Esophagus squamous epithelium (tissue), 4 donors: ENCODE measurements at regions not wholly inside any gene's neighbourhood (a gene's known extent, or its start where the extent isn't known, plus 50 kb on each side); places are given as distances from the start of the nearest gene placed in this dataset.

Experiments used
- POLR2A ChIP-seq, 4 donors: fragments of 450-650 bp; IDR thresholded peaks; one replicate each; pipeline ENCODE4 v1.6.1; 2017; ENCODE audit warnings: antibody characterized with exemption in 4 of 4, mild to moderate bottlenecking in 4 of 4, moderate library complexity in 3 of 4
- TF ChIP-seq, protein P1 (sequence below), 6 experiments: fragments of 450-650 bp in 4 of 6; fragments of 200-600 bp in 2 of 6; sonication (generic) in 2 of 6; IDR thresholded peaks; one replicate each; pipeline ENCODE4 v1.5.1; 2016 to 2019; ENCODE audit warnings: antibody characterized with exemption in 6 of 6, mild to moderate bottlenecking in 4 of 6, moderate library complexity in 4 of 6

- TF ChIP-seq, protein P1, sequence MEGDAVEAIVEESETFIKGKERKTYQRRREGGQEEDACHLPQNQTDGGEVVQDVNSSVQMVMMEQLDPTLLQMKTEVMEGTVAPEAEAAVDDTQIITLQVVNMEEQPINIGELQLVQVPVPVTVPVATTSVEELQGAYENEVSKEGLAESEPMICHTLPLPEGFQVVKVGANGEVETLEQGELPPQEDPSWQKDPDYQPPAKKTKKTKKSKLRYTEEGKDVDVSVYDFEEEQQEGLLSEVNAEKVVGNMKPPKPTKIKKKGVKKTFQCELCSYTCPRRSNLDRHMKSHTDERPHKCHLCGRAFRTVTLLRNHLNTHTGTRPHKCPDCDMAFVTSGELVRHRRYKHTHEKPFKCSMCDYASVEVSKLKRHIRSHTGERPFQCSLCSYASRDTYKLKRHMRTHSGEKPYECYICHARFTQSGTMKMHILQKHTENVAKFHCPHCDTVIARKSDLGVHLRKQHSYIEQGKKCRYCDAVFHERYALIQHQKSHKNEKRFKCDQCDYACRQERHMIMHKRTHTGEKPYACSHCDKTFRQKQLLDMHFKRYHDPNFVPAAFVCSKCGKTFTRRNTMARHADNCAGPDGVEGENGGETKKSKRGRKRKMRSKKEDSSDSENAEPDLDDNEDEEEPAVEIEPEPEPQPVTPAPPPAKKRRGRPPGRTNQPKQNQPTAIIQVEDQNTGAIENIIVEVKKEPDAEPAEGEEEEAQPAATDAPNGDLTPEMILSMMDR (IDR thresholded peaks at IDR 0.05) = no peak
- TF ChIP-seq POLR2A (IDR thresholded peaks at IDR 0.05) = no peak
Measured at GRCh38 chr17:6179017-6179416, 108.8 kb downstream of the WSCD1 start.
